ENCODE measurements at regions not wholly inside any gene's neighbourhood (a gene's known extent, or its start where the extent isn't known, plus 50 kb on each side); places are given as distances from the start of the nearest gene placed in this dataset.

GRCh38 chr1:196131691-196132090, 476.5 kb downstream of the KCNT2 start:
- TF ChIP-seq CTCF (IDR thresholded peaks at IDR 0.05) (no peak), POLR2A (IDR thresholded peaks at IDR 0.05) (no peak)

All from thyroid gland (tissue), 4 donors.